ENCODE measurements at regions not wholly inside any gene's neighbourhood (a gene's known extent, or its start where the extent isn't known, plus 50 kb on each side); places are given as distances from the start of the nearest gene placed in this dataset.

DNA sequence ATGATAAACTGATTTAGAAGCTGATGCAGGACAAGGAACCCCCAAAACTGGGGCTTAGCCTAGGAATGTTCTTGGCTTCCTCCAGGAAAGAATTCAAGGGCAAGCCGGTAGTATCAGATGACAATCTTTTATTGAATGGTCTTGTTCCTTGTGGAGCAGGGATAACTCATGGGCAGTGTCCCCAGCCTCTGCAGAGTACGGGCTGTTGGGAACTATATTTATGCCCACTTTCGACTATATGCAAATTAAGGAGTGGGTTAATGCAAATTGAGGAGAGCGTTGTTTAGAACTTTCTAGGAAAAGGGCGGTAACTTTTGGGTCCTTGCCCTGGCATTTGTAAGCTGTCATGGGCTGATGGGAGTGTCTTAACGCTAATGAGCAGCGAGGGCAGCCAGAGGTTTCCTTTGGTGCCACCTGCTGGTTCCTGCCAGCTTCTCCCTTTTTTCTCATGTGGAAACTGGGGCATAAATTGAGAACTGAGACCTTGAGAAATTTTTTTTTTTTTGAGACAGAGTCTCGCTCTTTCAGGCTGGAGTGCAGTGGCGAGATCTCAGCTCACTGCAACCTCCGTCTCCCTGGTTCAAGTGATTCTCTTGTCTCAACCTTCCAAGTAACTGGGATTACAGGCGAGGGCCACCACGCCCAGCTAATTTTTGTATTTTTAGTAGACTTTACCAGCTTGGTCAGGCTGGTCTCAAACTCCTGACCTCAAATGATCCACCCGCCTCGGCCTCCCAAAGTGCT is 79.4 kb upstream of the ABCC4 start (continued):
- TF ChIP-seq, protein P1, sequence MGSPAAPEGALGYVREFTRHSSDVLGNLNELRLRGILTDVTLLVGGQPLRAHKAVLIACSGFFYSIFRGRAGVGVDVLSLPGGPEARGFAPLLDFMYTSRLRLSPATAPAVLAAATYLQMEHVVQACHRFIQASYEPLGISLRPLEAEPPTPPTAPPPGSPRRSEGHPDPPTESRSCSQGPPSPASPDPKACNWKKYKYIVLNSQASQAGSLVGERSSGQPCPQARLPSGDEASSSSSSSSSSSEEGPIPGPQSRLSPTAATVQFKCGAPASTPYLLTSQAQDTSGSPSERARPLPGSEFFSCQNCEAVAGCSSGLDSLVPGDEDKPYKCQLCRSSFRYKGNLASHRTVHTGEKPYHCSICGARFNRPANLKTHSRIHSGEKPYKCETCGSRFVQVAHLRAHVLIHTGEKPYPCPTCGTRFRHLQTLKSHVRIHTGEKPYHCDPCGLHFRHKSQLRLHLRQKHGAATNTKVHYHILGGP (tag by site-specific recombination; IDR thresholded peaks at IDR 0.05), result peak; percentile 98
- peak; percentile 43; the same call in 1 of the 2 replicates for TF ChIP-seq KLF10 (tag by site-specific recombination; IDR thresholded peaks at IDR 0.05)
- peak; percentile 67; the same call in 1 of the 2 replicates for TF ChIP-seq ZNF394 (tag by site-specific recombination; IDR thresholded peaks at IDR 0.05; ENCODE audit: borderline replicate concordance)
- peak; percentile 26; the same call in 1 of the 2 replicates for TF ChIP-seq WT1 (tag by site-specific recombination; IDR thresholded peaks at IDR 0.05)
- TF ChIP-seq ZBTB17 (tag by site-specific recombination; IDR thresholded peaks at IDR 0.05), result peak; percentile 24; the same call in 1 of the 2 replicates
- TF ChIP-seq ZNF37A (tag by site-specific recombination; IDR thresholded peaks at IDR 0.05), result no peak
- no peak for TF ChIP-seq ZNF311 (tag by site-specific recombination; IDR thresholded peaks at IDR 0.05; ENCODE audit: borderline replicate concordance)
- TF ChIP-seq ZNF155 (tag by site-specific recombination; IDR thresholded peaks at IDR 0.05), result no peak
- TF ChIP-seq, protein P2, sequence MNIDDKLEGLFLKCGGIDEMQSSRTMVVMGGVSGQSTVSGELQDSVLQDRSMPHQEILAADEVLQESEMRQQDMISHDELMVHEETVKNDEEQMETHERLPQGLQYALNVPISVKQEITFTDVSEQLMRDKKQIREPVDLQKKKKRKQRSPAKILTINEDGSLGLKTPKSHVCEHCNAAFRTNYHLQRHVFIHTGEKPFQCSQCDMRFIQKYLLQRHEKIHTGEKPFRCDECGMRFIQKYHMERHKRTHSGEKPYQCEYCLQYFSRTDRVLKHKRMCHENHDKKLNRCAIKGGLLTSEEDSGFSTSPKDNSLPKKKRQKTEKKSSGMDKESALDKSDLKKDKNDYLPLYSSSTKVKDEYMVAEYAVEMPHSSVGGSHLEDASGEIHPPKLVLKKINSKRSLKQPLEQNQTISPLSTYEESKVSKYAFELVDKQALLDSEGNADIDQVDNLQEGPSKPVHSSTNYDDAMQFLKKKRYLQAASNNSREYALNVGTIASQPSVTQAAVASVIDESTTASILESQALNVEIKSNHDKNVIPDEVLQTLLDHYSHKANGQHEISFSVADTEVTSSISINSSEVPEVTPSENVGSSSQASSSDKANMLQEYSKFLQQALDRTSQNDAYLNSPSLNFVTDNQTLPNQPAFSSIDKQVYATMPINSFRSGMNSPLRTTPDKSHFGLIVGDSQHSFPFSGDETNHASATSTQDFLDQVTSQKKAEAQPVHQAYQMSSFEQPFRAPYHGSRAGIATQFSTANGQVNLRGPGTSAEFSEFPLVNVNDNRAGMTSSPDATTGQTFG (tag by site-specific recombination; IDR thresholded peaks at IDR 0.05; ENCODE audit: borderline replicate concordance), result no peak
- TF ChIP-seq ZNF501 (tag by site-specific recombination; IDR thresholded peaks at IDR 0.05), result peak; percentile 63; the same call in 1 of the 2 replicates
- no peak for TF ChIP-seq ZNF707 (tag by site-specific recombination; IDR thresholded peaks at IDR 0.05)
- TF ChIP-seq, protein P3, sequence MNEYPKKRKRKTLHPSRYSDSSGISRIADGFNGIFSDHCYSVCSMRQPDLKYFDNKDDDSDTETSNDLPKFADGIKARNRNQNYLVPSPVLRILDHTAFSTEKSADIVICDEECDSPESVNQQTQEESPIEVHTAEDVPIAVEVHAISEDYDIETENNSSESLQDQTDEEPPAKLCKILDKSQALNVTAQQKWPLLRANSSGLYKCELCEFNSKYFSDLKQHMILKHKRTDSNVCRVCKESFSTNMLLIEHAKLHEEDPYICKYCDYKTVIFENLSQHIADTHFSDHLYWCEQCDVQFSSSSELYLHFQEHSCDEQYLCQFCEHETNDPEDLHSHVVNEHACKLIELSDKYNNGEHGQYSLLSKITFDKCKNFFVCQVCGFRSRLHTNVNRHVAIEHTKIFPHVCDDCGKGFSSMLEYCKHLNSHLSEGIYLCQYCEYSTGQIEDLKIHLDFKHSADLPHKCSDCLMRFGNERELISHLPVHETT (tag by site-specific recombination; IDR thresholded peaks at IDR 0.05), result no peak
- peak; percentile 35; the same call in 1 of the 2 replicates for TF ChIP-seq KLF9 (tag by site-specific recombination; IDR thresholded peaks at IDR 0.05; ENCODE audit: low read depth)
- TF ChIP-seq PRDM1 (tag by site-specific recombination; IDR thresholded peaks at IDR 0.05), result peak; percentile 32; the same call in 1 of the 2 replicates
- no peak for TF ChIP-seq ZNF701 (tag by site-specific recombination; IDR thresholded peaks at IDR 0.05)

DNA sequence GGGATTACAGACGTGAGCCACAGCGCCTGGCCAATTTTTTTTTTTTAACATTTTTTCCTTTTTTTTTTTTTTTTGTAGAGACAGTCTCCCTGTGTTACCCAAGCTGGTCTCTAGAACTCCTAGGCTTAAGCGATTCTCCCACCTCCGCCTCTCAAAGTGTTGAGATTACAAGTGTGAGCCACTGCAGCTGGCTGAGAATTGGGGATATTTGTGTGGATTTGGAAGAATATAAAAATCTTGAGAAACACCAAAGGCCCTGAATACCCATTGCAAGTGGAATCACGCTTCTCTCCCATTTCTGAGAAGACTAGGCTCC is 79.9 kb upstream of the ABCC4 start:
- 0 out of 2 replicates have a peak, but pooled peaks cover 2% of the 10 kb centered on the region for H3K4me1 ChIP-seq (ENCODE audit: control insufficient read depth, insufficient read depth, low read length)
- no peak overlapping the region for H3K4me3 ChIP-seq (ENCODE audit: low read depth, low read length)
- H3K9me3 ChIP-seq (ENCODE audit: control insufficient read depth, insufficient read depth, low read depth, low read length), result no peaks in the 10 kb centered on the region
- no peaks in the 10 kb centered on the region for H3K36me3 ChIP-seq (ENCODE audit: control insufficient read depth in 2 of 2, insufficient read depth in 1 of 2, low read length in 2 of 2)
- TF ChIP-seq ZNF664 (tag by site-specific recombination; IDR thresholded peaks at IDR 0.05), result no peak
- TF ChIP-seq, protein P4, sequence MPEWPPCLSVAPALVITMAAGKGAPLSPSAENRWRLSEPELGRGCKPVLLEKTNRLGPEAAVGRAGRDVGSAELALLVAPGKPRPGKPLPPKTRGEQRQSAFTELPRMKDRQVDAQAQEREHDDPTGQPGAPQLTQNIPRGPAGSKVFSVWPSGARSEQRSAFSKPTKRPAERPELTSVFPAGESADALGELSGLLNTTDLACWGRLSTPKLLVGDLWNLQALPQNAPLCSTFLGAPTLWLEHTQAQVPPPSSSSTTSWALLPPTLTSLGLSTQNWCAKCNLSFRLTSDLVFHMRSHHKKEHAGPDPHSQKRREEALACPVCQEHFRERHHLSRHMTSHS (tag by site-specific recombination; IDR thresholded peaks at IDR 0.05), result no peak
- TF ChIP-seq BCL11B (tag by site-specific recombination; IDR thresholded peaks at IDR 0.05; ENCODE audit: low read depth), result no peak
- TF ChIP-seq, protein P5, sequence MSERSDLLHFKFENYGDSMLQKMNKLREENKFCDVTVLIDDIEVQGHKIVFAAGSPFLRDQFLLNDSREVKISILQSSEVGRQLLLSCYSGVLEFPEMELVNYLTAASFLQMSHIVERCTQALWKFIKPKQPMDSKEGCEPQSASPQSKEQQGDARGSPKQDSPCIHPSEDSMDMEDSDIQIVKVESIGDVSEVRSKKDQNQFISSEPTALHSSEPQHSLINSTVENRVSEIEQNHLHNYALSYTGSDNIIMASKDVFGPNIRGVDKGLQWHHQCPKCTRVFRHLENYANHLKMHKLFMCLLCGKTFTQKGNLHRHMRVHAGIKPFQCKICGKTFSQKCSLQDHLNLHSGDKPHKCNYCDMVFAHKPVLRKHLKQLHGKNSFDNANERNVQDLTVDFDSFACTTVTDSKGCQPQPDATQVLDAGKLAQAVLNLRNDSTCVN (tag by site-specific recombination; optimal IDR thresholded peaks at IDR 0.05), result no peak
- no peak for TF ChIP-seq MZF1 (tag by site-specific recombination; IDR thresholded peaks at IDR 0.05; ENCODE audit: borderline replicate concordance)
- no peak for TF ChIP-seq ZNF335 (tag by site-specific recombination; conservative IDR thresholded peaks at IDR 0.05)
- TF ChIP-seq ZNF138 (tag by site-specific recombination; IDR thresholded peaks at IDR 0.05; ENCODE audit: borderline replicate concordance), result no peak
- POLR2A ChIA-PET, result interaction anchor here (0.7 to 0.9 kb wide), 3 partner anchors 82 to 155 kb away, joined by 3 to 4 read pairs (median 3); no protein-coding TSS in a partner anchor
- CTCF ChIA-PET, result interaction anchor here (0.7 to 7.2 kb wide), 21 partner anchors 9 to 193 kb away, joined by 3 to 101 read pairs (median 5); no protein-coding TSS in a partner anchor
- no peak overlapping the region for H3K27ac ChIP-seq (ENCODE audit: extremely low read depth, low read depth, low read length)
